ENCODE measurements at regions not wholly inside any gene's neighbourhood (a gene's known extent, or its start where the extent isn't known, plus 50 kb on each side); places are given as distances from the start of the nearest gene placed in this dataset.

GRCh38 chr5:83871533-83872395, 151.1 kb upstream of the HAPLN1 start:
- ATAC-seq = no peak

GRCh38 chr5:83866181-83866580, 145.5 kb upstream of the HAPLN1 start:
- no peak for ATAC-seq
- TF ChIP-seq ZNF8 (CRISPR knock-in tag; IDR thresholded peaks at IDR 0.05) = no peak
- TF ChIP-seq ZC3H10 (CRISPR knock-in tag; IDR thresholded peaks at IDR 0.05) = no peak
- TF ChIP-seq OSR1 (CRISPR knock-in tag; IDR thresholded peaks at IDR 0.05) = no peak

More at GRCh38 chr5:83871533-83872395, 151.1 kb upstream of the HAPLN1 start:
- TF ChIP-seq CSRNP3 (CRISPR knock-in tag; IDR thresholded peaks at IDR 0.05) (no peak), ZNF70 (CRISPR knock-in tag; IDR thresholded peaks at IDR 0.05) (no peak), ZNF565 (CRISPR knock-in tag; conservative IDR thresholded peaks at IDR 0.05; ENCODE audit: low read depth) (no peak), TSHZ2 (CRISPR knock-in tag; IDR thresholded peaks at IDR 0.05) (no peak)

GRCh38 chr5:83865579-83865978, 144.9 kb upstream of the HAPLN1 start:
- ATAC-seq = no peak
- TF ChIP-seq ZFP30 (CRISPR knock-in tag; IDR thresholded peaks at IDR 0.05) = no peak
- no peak for TF ChIP-seq OSR1 (CRISPR knock-in tag; IDR thresholded peaks at IDR 0.05)
- no peak for TF ChIP-seq CREB5 (CRISPR knock-in tag; IDR thresholded peaks at IDR 0.05; ENCODE audit: low read depth)
- TF ChIP-seq TSHZ2 (CRISPR knock-in tag; IDR thresholded peaks at IDR 0.05) = no peak
- no peak for TF ChIP-seq CSDC2 (CRISPR knock-in tag; IDR thresholded peaks at IDR 0.05)
- TF ChIP-seq CSRNP3 (CRISPR knock-in tag; IDR thresholded peaks at IDR 0.05) = no peak
- no peak for TF ChIP-seq RARB (CRISPR knock-in tag; IDR thresholded peaks at IDR 0.05)
- no peak for TF ChIP-seq ISL1 (CRISPR knock-in tag; IDR thresholded peaks at IDR 0.05)
- no peak for TF ChIP-seq ZNF8 (CRISPR knock-in tag; IDR thresholded peaks at IDR 0.05)
- TF ChIP-seq ZC3H10 (CRISPR knock-in tag; IDR thresholded peaks at IDR 0.05) = no peak
- TF ChIP-seq SNAI2 (CRISPR knock-in tag; IDR thresholded peaks at IDR 0.05) = no peak
- no peak for TF ChIP-seq ZFP3 (CRISPR knock-in tag; IDR thresholded peaks at IDR 0.05)

GRCh38 chr5:83864652-83865051, 144.0 kb upstream of the HAPLN1 start:
- ATAC-seq = no peak
- TF ChIP-seq CSDC2 (CRISPR knock-in tag; IDR thresholded peaks at IDR 0.05) (no peak), ISL1 (CRISPR knock-in tag; IDR thresholded peaks at IDR 0.05) (no peak), ZNF8 (CRISPR knock-in tag; IDR thresholded peaks at IDR 0.05) (no peak), ZNF565 (CRISPR knock-in tag; conservative IDR thresholded peaks at IDR 0.05; ENCODE audit: low read depth) (no peak), OSR1 (CRISPR knock-in tag; IDR thresholded peaks at IDR 0.05) (no peak), CSRNP3 (CRISPR knock-in tag; IDR thresholded peaks at IDR 0.05) (no peak), BACH2 (CRISPR knock-in tag; IDR thresholded peaks at IDR 0.05; ENCODE audit: borderline replicate concordance) (no peak), ARNTL (CRISPR knock-in tag; IDR thresholded peaks at IDR 0.05; ENCODE audit: borderline replicate concordance, low read depth) (no peak), GLIS3 (CRISPR knock-in tag; IDR thresholded peaks at IDR 0.05) (no peak), TOX (CRISPR knock-in tag; IDR thresholded peaks at IDR 0.05; ENCODE audit: borderline replicate concordance) (no peak), ZFP30 (CRISPR knock-in tag; IDR thresholded peaks at IDR 0.05) (no peak), ZNF70 (CRISPR knock-in tag; IDR thresholded peaks at IDR 0.05) (no peak), RARB (CRISPR knock-in tag; IDR thresholded peaks at IDR 0.05) (no peak), TCF4 (CRISPR knock-in tag; IDR thresholded peaks at IDR 0.05; ENCODE audit: borderline replicate concordance) (no peak), TSHZ2 (CRISPR knock-in tag; IDR thresholded peaks at IDR 0.05) (no peak)
